Breast epithelium (tissue), 4 donors: ENCODE measurements at regions not wholly inside any gene's neighbourhood (a gene's known extent, or its start where the extent isn't known, plus 50 kb on each side); places are given as distances from the start of the nearest gene placed in this dataset.

ENCODE experiments used
- DNase-seq, 2 donors: peaks; one replicate each; pipeline ENCODE4 v3.0.0-alpha.2; 2019; ENCODE audit warnings: low spot score in 2 of 2
- H3K27ac ChIP-seq, 2 donors: fragments of 200-600 bp; sonication (generic) in 1 of 2; one replicate each; pipeline ENCODE4 v1.5.1; 2016 to 2019; ENCODE audit warnings: mild to moderate bottlenecking in 1 of 2
- H3K27me3 ChIP-seq, 2 donors: fragments of 200-600 bp; sonication (generic) in 1 of 2; one replicate each; pipeline versions ENCODE4 v1.5.1 to v1.6.0; 2017 to 2019; ENCODE audit warnings: control low read depth in 1 of 2, mild to moderate bottlenecking in 1 of 2
- H3K36me3 ChIP-seq: fragments of 200-600 bp; one replicate; pipeline ENCODE4 v1.5.1; 2019
- H3K4me1 ChIP-seq, 2 donors: fragments of 200-600 bp; sonication (generic); one replicate each; pipeline ENCODE4 v1.5.1; 2016 to 2019; ENCODE audit warnings: control low read depth in 1 of 2
- H3K4me3 ChIP-seq, 3 donors: fragments of 200-600 bp; sonication (generic); 1 replicate in 2 of 3; 2 replicates in 1 of 3; pipeline ENCODE4 v1.5.1; 2016 to 2019; ENCODE audit warnings: mild to moderate bottlenecking in 3 of 3, moderate library complexity in 2 of 3
- H3K9me3 ChIP-seq, 2 donors: fragments of 200-600 bp; sonication (generic) in 1 of 2; one replicate each; pipeline ENCODE4 v1.5.1; 2016 to 2019; ENCODE audit warnings: control low read depth in 1 of 2
- POLR2A ChIP-seq: fragments of 450-650 bp; IDR thresholded peaks from one replicate; pipeline ENCODE4 v1.6.1; 2016; ENCODE audit warnings: antibody characterized with exemption, mild to moderate bottlenecking, moderate library complexity
- POLR2AphosphoS5 ChIP-seq, 3 donors: sonication (generic); formaldehyde crosslinking; IDR thresholded peaks; one replicate each; pipeline ENCODE4 v1.6.1; 2017; ENCODE audit warnings: antibody characterized with exemption in 3 of 3
- intact Hi-C: fragments of 100-400 bp; cut with DNase I; formaldehyde crosslinking; loops from one replicate; pipeline ENCODE4 v1.15.1; 2023; ENCODE audit warnings: low total_unique reads
- TF ChIP-seq, protein P1 (sequence below), 3 donors: fragments of 450-650 bp; IDR thresholded peaks; one replicate each; pipeline ENCODE4 v1.5.1; 2016 to 2017; ENCODE audit warnings: antibody characterized with exemption in 3 of 3, mild to moderate bottlenecking in 3 of 3, moderate library complexity in 3 of 3

DNA sequence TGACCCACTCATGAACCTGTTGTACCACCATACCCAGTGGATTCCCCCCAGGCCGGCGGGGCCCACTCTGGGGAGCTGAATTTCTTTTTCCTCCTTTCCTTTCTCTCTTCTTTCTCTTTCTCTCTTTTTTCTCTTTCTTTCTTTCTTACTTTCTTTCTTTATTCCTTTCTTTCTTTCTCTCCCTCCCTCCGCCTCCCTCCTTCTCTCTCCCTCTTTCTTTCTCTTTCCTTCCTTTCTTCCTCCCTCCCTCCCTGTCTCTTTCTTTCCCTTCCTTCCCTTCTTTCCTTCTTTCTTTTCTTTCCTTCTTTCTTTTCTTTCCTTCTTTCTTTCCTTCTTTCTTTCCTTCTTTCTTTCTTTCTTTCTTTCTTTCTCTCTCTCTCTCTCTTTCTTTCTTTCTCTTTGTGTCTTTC is 327.7 kb downstream of the ZNF536 start:
- Histone ChIP-seq H3K9me3 (no peaks in the 10 kb centered on the region), H3K27me3 (no peaks in the 10 kb centered on the region), H3K27ac (no peak overlapping the region), H3K36me3 (no peaks in the 10 kb centered on the region), H3K4me3 (no peak overlapping the region), H3K4me1 (no peaks in the 10 kb centered on the region)
- DNase-seq: no peak
- intact Hi-C loops: no loop called here
- TF ChIP-seq POLR2A (no peak), POLR2AphosphoS5 (IDR thresholded peaks at IDR 0.05) (no peak)
- TF ChIP-seq, protein P1, sequence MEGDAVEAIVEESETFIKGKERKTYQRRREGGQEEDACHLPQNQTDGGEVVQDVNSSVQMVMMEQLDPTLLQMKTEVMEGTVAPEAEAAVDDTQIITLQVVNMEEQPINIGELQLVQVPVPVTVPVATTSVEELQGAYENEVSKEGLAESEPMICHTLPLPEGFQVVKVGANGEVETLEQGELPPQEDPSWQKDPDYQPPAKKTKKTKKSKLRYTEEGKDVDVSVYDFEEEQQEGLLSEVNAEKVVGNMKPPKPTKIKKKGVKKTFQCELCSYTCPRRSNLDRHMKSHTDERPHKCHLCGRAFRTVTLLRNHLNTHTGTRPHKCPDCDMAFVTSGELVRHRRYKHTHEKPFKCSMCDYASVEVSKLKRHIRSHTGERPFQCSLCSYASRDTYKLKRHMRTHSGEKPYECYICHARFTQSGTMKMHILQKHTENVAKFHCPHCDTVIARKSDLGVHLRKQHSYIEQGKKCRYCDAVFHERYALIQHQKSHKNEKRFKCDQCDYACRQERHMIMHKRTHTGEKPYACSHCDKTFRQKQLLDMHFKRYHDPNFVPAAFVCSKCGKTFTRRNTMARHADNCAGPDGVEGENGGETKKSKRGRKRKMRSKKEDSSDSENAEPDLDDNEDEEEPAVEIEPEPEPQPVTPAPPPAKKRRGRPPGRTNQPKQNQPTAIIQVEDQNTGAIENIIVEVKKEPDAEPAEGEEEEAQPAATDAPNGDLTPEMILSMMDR (IDR thresholded peaks at IDR 0.05): no peak

DNA sequence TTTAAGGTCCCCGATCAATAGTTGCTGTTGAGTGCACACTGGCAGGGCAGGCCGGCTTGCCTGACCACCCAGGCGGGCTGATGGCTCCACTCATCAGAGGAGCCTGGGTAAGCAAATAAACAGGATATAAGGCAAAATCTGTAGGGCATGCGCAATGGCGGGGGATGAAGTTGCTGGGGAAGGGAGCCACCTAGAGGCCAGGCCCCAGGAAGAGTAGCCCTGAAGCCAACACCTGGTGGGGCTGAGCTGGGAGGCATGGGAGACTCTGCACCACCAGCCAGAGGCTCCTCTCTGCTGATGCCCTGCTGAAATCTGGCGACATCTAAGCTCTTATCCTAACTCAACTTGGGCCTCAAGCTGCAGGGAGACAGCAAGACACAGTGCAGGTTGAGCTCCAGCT is 324.3 kb downstream of the ZNF536 start:
- H3K9me3 ChIP-seq: no peaks in the 10 kb centered on the region
- no peak overlapping the region for H3K4me3 ChIP-seq
- intact Hi-C loops: no loop called here
- H3K36me3 ChIP-seq: no peaks in the 10 kb centered on the region
- DNase-seq: no peak
- H3K27me3 ChIP-seq: no peaks in the 10 kb centered on the region
- peaks cover 0 to 5% of the 10 kb centered on the region in 2 donors for H3K4me1 ChIP-seq
- no peak for TF ChIP-seq POLR2AphosphoS5 (IDR thresholded peaks at IDR 0.05)
- TF ChIP-seq POLR2A: no peak
- TF ChIP-seq, protein P1 (IDR thresholded peaks at IDR 0.05): no peak
- no peak overlapping the region for H3K27ac ChIP-seq

DNA sequence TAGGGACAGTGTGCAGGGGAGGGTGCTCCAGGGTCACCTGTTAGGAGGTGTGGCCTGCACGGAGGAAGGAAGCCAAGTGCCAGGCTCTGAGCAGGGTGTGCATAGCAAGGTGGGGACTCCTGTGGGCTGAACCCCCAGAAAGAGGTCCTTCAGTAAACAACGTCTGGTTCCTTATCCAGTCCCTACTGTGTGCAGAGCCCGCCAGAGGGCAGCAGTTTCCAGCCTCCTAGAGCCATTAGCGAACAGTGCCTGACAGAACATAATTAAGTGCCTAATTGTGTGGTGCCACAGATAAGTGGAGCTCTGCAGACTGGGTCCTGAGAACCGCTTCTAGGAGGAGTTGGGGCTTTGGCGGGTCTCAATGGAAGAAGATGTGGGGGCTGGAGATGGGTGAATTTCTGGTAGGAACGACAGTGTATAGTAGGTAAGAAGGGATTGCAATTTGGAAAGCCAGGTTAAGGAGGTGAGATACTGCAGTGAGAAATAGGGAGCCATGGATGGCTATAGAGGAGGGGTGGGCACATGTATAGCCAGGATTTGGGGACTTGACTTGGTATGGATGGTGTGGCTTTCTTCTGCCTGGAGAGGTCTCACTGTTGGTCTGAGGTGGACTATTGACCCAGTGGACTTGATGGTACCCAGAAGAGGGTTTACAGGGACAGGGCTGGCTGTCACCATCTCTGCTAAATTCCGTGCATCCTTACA is 323.1 kb downstream of the ZNF536 start:
- Histone ChIP-seq H3K9me3 (no peaks in the 10 kb centered on the region), H3K27me3 (no peaks in the 10 kb centered on the region), H3K27ac (no peak overlapping the region), H3K4me3 (no peak overlapping the region), H3K36me3 (no peaks in the 10 kb centered on the region), H3K4me1 (peaks cover 0 to 5% of the 10 kb centered on the region in 2 donors)
- intact Hi-C loops: no loop called here
- no peak for DNase-seq
- TF ChIP-seq, protein P1 (IDR thresholded peaks at IDR 0.05): no peak
- no peak for TF ChIP-seq POLR2A
- no peak for TF ChIP-seq POLR2AphosphoS5 (IDR thresholded peaks at IDR 0.05)

DNA sequence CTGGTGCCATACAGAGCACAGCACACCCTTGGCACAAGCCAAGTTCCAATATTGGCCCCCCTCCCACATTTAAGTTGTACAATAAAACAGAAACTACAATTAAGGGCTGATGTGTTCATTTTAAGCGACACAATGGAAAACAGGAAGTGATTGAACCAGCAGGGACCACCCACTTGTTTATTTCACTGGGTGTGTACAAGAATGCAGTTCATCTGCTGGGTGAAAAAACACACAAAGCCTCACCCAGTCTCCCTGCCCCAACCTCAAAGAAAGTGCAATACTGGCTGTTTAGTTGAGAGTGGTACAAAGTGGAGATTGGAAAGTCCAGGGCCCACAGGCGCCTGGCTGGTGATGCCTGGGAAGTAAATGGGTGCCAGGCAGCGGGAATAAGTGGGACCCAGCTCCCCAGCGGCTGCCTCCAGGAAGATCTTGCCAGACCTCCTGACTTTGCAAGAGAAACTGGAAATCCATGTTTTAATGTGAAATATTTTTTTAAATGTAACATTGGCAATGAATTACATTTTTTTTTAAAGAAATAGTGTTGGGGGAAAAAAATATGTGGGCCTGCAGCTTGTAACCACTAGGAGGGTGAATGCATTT is 322.1 kb downstream of the ZNF536 start:
- no peak overlapping the region for H3K27ac ChIP-seq
- no peak for TF ChIP-seq POLR2AphosphoS5 (IDR thresholded peaks at IDR 0.05)
- TF ChIP-seq POLR2A: no peak
- TF ChIP-seq, protein P1 (IDR thresholded peaks at IDR 0.05): no peak

DNA sequence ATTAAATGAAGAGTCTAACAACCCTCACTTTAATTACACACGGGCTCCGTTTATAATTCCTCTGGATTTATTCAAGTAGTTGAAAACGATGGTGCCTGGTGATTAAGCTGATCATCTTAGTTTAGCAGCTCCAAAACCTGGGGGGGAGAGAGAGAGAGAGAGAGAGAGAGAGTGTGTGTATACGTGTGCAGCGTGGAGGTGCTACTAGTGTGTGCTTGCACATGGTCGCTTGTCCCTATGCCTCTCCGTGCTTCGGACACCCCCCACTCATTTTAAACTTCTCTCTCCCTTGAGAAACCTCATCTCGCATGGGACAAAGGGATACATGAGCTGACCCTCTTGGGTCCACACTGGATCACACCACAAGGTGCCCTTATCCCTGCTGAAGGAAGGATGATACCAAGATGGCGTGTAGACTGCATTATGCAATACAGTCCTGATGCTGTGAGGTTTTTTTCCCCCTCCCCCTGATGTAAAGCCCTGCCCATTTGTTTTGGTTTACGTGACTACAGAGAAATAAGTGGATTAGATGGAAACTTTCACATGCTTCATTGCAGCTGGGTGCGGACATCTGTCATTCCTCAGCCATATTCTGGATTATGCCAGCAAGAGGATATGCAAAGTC is 320.8 kb downstream of the ZNF536 start:
- H3K4me1 ChIP-seq: peaks cover 0 to 5% of the 10 kb centered on the region in 2 donors
- no peak for DNase-seq
- intact Hi-C loops: no loop called here
- H3K36me3 ChIP-seq: no peaks in the 10 kb centered on the region
- TF ChIP-seq, protein P1 (IDR thresholded peaks at IDR 0.05): no peak
- TF ChIP-seq POLR2A (no peak), POLR2AphosphoS5 (IDR thresholded peaks at IDR 0.05) (no peak)
- peak overlapping the region; percentile 44 to 85 for H3K27ac ChIP-seq
- no peaks in the 10 kb centered on the region for H3K9me3 ChIP-seq
- H3K4me3 ChIP-seq: peak overlapping the region; percentile 21 to 61 (median 38)
- no peaks in the 10 kb centered on the region for H3K27me3 ChIP-seq

More for the DNA sequence above, 322.1 kb downstream of the ZNF536 start:
- no peaks in the 10 kb centered on the region for H3K27me3 ChIP-seq
- intact Hi-C loops: no loop called here
- H3K36me3 ChIP-seq: no peaks in the 10 kb centered on the region
- no peak for DNase-seq
- H3K9me3 ChIP-seq: no peaks in the 10 kb centered on the region
- no peak overlapping the region for H3K4me3 ChIP-seq
- peaks cover 0 to 5% of the 10 kb centered on the region in 2 donors for H3K4me1 ChIP-seq
